Psoas muscle (tissue), 7 donors: ENCODE measurements at regions not wholly inside any gene's neighbourhood (a gene's known extent, or its start where the extent isn't known, plus 50 kb on each side); places are given as distances from the start of the nearest gene placed in this dataset.

Experiments used
- ATAC-seq, 4 donors: fragments of 200-7000 bp; cut with Tn5 transposase; one replicate each; pipeline ENCODE4 v1.9.1; 2020; ENCODE audit warnings: moderate library complexity in 3 of 4, mild to moderate bottlenecking in 2 of 4
- DNase-seq, 2 donors: peaks; one replicate each; pipeline ENCODE4 v3.0.0-alpha.2; 2020
- H3K27ac ChIP-seq: fragments of 200-600 bp; one replicate; pipeline ENCODE4 v1.8.0; 2022
- H3K27me3 ChIP-seq, 3 donors: fragments of 200-600 bp in 1 of 3; one replicate each; pipeline versions ENCODE4 v1.6.1 to v1.8.0; 2013 to 2022; ENCODE audit warnings: low read length in 2 of 3, mild to moderate bottlenecking in 2 of 3, moderate library complexity in 1 of 3; ENCODE audit not compliant: insufficient read depth in 3 of 3
- H3K36me3 ChIP-seq, 2 donors: fragments of 200-600 bp in 1 of 2; one replicate each; pipeline versions ENCODE4 v1.6.1 to v1.8.0; 2013 to 2022; ENCODE audit warnings: low read depth in 1 of 2, mild to moderate bottlenecking in 1 of 2, moderate library complexity in 1 of 2; ENCODE audit not compliant: insufficient read depth in 1 of 2
- H3K4me1 ChIP-seq: fragments of 200-600 bp; one replicate; pipeline ENCODE4 v1.8.0; 2022
- H3K4me3 ChIP-seq: fragments of 200-600 bp; one replicate; pipeline ENCODE4 v1.8.0; 2022; ENCODE audit warnings: mild to moderate bottlenecking
- H3K9me3 ChIP-seq: fragments of 200-600 bp; one replicate; pipeline ENCODE4 v1.8.0; 2022
- CTCF ChIP-seq: fragments of 200-600 bp; IDR thresholded peaks from one replicate; pipeline ENCODE4 v1.8.0; 2022; ENCODE audit warnings: antibody characterized with exemption
- WGBS, 3 donors: extraction: QIAGEN DNeasy Blood & Tissue Kit; methylation state at CpG; one replicate each; pipeline versions ENCODE4 v1.1.6 to v1.1.7; 2013; 5-methylcytosine and 5-hydroxymethylcytosine counted together
- intact Hi-C, 2 donors: fragments of 100-400 bp; cut with DNase I; formaldehyde crosslinking; loops; one replicate each; pipeline versions ENCODE4 v1.11.0 to v1.14.2; 2022
- donor health status: healthy with polysubstance abuse.
- donor health status: DM: no; HTN: no; CAD: no; lungs with moderate emphysema.
- donor health status: Bipolar disorder and iron deficiency.
- donor health status: healthy.
- donor health status: DM: yes; HTN: yes; CAD: no.
- donor health status: DM: no; HTN: no; CAD: no.
- donor health status: DM: yes; HTN: yes; CAD: no.

GRCh38 chr1:170800812-170801211, 134.5 kb upstream of the MROH9 start:
- intact Hi-C loops = no loop called here
- Histone ChIP-seq H3K4me3 (no peak overlapping the region), H3K27me3 (no peaks in the 10 kb centered on the region), H3K9me3 (no peaks in the 10 kb centered on the region), H3K4me1 (no peaks in the 10 kb centered on the region), H3K36me3 (no peaks in the 10 kb centered on the region), H3K27ac (no peak overlapping the region)
- DNase-seq (no peak), ATAC-seq (no peak)
- WGBS, 3 donors = 69 to 78% (median 75%) methylated on average over 6 of the region's 6 CpGs
- TF ChIP-seq CTCF = no peak

- no peak for ATAC-seq
- 98 to 100% (median 100%) methylated on average over 1 of the region's 1 CpG for WGBS, 3 donors
- intact Hi-C loops = no loop called here
- Histone ChIP-seq H3K36me3 (no peaks in the 10 kb centered on the region), H3K9me3 (no peaks in the 10 kb centered on the region), H3K27ac (no peak overlapping the region), H3K4me3 (no peak overlapping the region), H3K27me3 (no peaks in the 10 kb centered on the region), H3K4me1 (no peaks in the 10 kb centered on the region)
- DNase-seq = no peak
- TF ChIP-seq CTCF = no peak
Measured at GRCh38 chr1:170803711-170804110, 131.6 kb upstream of the MROH9 start.

GRCh38 chr1:170804419-170804818, 130.9 kb upstream of the MROH9 start:
- Histone ChIP-seq H3K36me3 (no peaks in the 10 kb centered on the region), H3K4me3 (no peak overlapping the region), H3K4me1 (no peaks in the 10 kb centered on the region), H3K9me3 (no peaks in the 10 kb centered on the region), H3K27ac (no peak overlapping the region), H3K27me3 (no peaks in the 10 kb centered on the region)
- intact Hi-C loops = no loop called here
- ATAC-seq = no peak
- no peak for TF ChIP-seq CTCF
- no peak for DNase-seq

- H3K4me3 ChIP-seq = no peak overlapping the region
- H3K27me3 ChIP-seq = no peaks in the 10 kb centered on the region
- TF ChIP-seq CTCF = no peak
- H3K9me3 ChIP-seq = no peaks in the 10 kb centered on the region
- 87 to 91% (median 89%) methylated on average over 4 of the region's 4 CpGs for WGBS, 3 donors
- H3K36me3 ChIP-seq = no peaks in the 10 kb centered on the region
- DNase-seq (no peak), ATAC-seq (no peak)
- intact Hi-C loops = no loop called here
- no peak overlapping the region for H3K27ac ChIP-seq
- H3K4me1 ChIP-seq = no peaks in the 10 kb centered on the region
Measured at GRCh38 chr1:170804879-170805278, 130.5 kb upstream of the MROH9 start.

GRCh38 chr1:170806961-170807360, 128.4 kb upstream of the MROH9 start:
- no peaks in the 10 kb centered on the region for H3K4me1 ChIP-seq
- no peak overlapping the region for H3K4me3 ChIP-seq
- H3K27me3 ChIP-seq = no peaks in the 10 kb centered on the region
- H3K9me3 ChIP-seq = no peaks in the 10 kb centered on the region
- TF ChIP-seq CTCF = no peak
- no peaks in the 10 kb centered on the region for H3K36me3 ChIP-seq
- intact Hi-C loops = no loop called here
- H3K27ac ChIP-seq = no peak overlapping the region
- WGBS, 3 donors = 67 to 75% (median 73%) methylated on average over 3 of the region's 3 CpGs
- DNase-seq (no peak), ATAC-seq (no peak)
